HG02938 (cell line): ENCODE measurements at regions not wholly inside any gene's neighbourhood (a gene's known extent, or its start where the extent isn't known, plus 50 kb on each side); places are given as distances from the start of the nearest gene placed in this dataset.
"Not testable (repeated sequence)": the region's sequence is repeated elsewhere in the genome, so short reads cannot be mapped to it uniquely, and the experiment has no call there.

Experiments
- ATAC-seq: cut with Tn5 transposase; IDR thresholded peaks from one replicate; pipeline ENCODE4 v1.9.1; 2021; ENCODE audit warnings: mild to moderate bottlenecking, moderate library complexity; ENCODE audit not compliant: unreplicated experiment

- not testable (repeated sequence) for ATAC-seq
Observed at GRCh38 chr2:111551428-111551827, 332.6 kb downstream of the ANAPC1 start.

GRCh38 chr2:111552625-111553024 lies 331.4 kb downstream of the ANAPC1 start:
- ATAC-seq = not testable (repeated sequence)

- ATAC-seq = not testable (repeated sequence)
Observed at GRCh38 chr2:111559301-111559700, 324.7 kb downstream of the ANAPC1 start.

- not testable (repeated sequence) for ATAC-seq
Observed at GRCh38 chr2:111559814-111560213, 324.2 kb downstream of the ANAPC1 start.

GRCh38 chr2:111566068-111566467 lies 317.9 kb downstream of the ANAPC1 start:
- not testable (repeated sequence) for ATAC-seq

- not testable (repeated sequence) for ATAC-seq
Observed at GRCh38 chr2:111567233-111567632, 316.8 kb downstream of the ANAPC1 start.

- not testable (repeated sequence) for ATAC-seq
Observed at GRCh38 chr2:111569356-111570199, 314.4 kb downstream of the ANAPC1 start.

GRCh38 chr2:111570300-111571114 lies 313.5 kb downstream of the ANAPC1 start:
- peak; percentile 71 for ATAC-seq

- not testable (repeated sequence) for ATAC-seq
Observed at GRCh38 chr2:111574803-111575202, 309.2 kb downstream of the ANAPC1 start.

GRCh38 chr2:111577154-111577885 lies 306.7 kb downstream of the ANAPC1 start:
- not testable (repeated sequence) for ATAC-seq

- not testable (repeated sequence) for ATAC-seq
Observed at GRCh38 chr2:111579500-111580134, 304.4 kb downstream of the ANAPC1 start.

- not testable (repeated sequence) for ATAC-seq
Observed at GRCh38 chr2:111580616-111581015, 303.4 kb downstream of the ANAPC1 start.

GRCh38 chr2:111582090-111582489 lies 301.9 kb downstream of the ANAPC1 start:
- not testable (repeated sequence) for ATAC-seq

GRCh38 chr2:111583480-111583879 lies 300.5 kb downstream of the ANAPC1 start:
- not testable (repeated sequence) for ATAC-seq

GRCh38 chr2:111584540-111584939 lies 299.5 kb downstream of the ANAPC1 start:
- not testable (repeated sequence) for ATAC-seq

GRCh38 chr2:111584950-111585349 lies 299.0 kb downstream of the ANAPC1 start:
- ATAC-seq = not testable (repeated sequence)

GRCh38 chr2:111586014-111586413 lies 298.0 kb downstream of the ANAPC1 start:
- not testable (repeated sequence) for ATAC-seq

GRCh38 chr2:111595072-111595471 lies 288.9 kb downstream of the ANAPC1 start:
- ATAC-seq = not testable (repeated sequence)

GRCh38 chr2:111596808-111597705 lies 286.9 kb downstream of the ANAPC1 start:
- ATAC-seq = not testable (repeated sequence)
